IMR-90 (cell line): ENCODE measurements at regions not wholly inside any gene's neighbourhood (a gene's known extent, or its start where the extent isn't known, plus 50 kb on each side); places are given as distances from the start of the nearest gene placed in this dataset.

ENCODE experiments used
- ATAC-seq: fragments of 200-7000 bp; cut with Tn5 transposase; 2 replicates; pipeline ENCODE4 v1.9.1; 2020; ENCODE audit warnings: low read depth, mild to moderate bottlenecking, moderate library complexity
- BruUV-seq: library from RNA; stranded (reverse); fragments of 400-500 nt; replicated peaks from 2 replicates; lab custom pipeline; 2021; lab: Mats Ljungman, UMichigan
- CTCF ChIA-PET: fragments of 300-600 bp; formaldehyde crosslinking; extraction: SDS; loops from one replicate; lab custom pipeline; 2021; ENCODE audit warnings: antibody characterized with exemption; lab: Yijun Ruan, JAX
- POLR2A ChIA-PET: fragments of 300-600 bp; sonication (Branson Sonifier 250); formaldehyde crosslinking; loops from one replicate; lab custom pipeline; 2022; ENCODE audit warnings: antibody characterized with exemption; ENCODE audit not compliant: unreplicated experiment; lab: Charles Lee
- DNase-seq: peaks from one replicate; pipeline ENCODE4 v3.0.0; 2013
- H2AFZ ChIP-seq: replicated peaks from 2 replicates; pipeline ENCODE3; 2013; ENCODE audit warnings: low read length, mild to moderate bottlenecking; ENCODE audit not compliant: poor library complexity
- H2AK5ac ChIP-seq: 2 replicates; pipeline ENCODE4 v1.6.1; 2013; ENCODE audit warnings: low read depth, low read length, inconsistent platforms
- H2AK9ac ChIP-seq: replicated peaks from 2 replicates; pipeline ENCODE3; 2013; ENCODE audit warnings: mild to moderate bottlenecking, low read depth, low read length, moderate library complexity; ENCODE audit not compliant: poor library complexity
- H2BK120ac ChIP-seq: 2 replicates; pipeline ENCODE4 v1.6.1; 2013; ENCODE audit warnings: low read depth, low read length, inconsistent platforms
- H2BK15ac ChIP-seq: 3 replicates; pipeline ENCODE4 v1.6.1; 2013; ENCODE audit warnings: low read depth, low read length, inconsistent platforms
- H2BK20ac ChIP-seq: 2 replicates; pipeline ENCODE4 v1.6.1; 2013; ENCODE audit warnings: low read depth, mild to moderate bottlenecking, inconsistent platforms, low read length, moderate library complexity
- H2BK5ac ChIP-seq: 2 replicates; pipeline ENCODE4 v1.6.1; 2013; ENCODE audit warnings: mild to moderate bottlenecking, low read depth, low read length, inconsistent platforms; ENCODE audit not compliant: poor library complexity, severe bottlenecking
- H3K14ac ChIP-seq: replicated peaks from 2 replicates; pipeline ENCODE4 v1.6.1; 2013; ENCODE audit warnings: low read depth, low read length, inconsistent platforms
- H3K18ac ChIP-seq: 2 replicates; pipeline ENCODE4 v1.6.1; 2013; ENCODE audit warnings: low read depth, low read length, control low read depth
- H3K23ac ChIP-seq: 2 replicates; pipeline ENCODE4 v1.6.1; 2013; ENCODE audit warnings: low read depth, low read length, inconsistent platforms
- H3K27ac ChIP-seq: 2 replicates; pipeline ENCODE4 v1.5.1; 2013; ENCODE audit warnings: mild to moderate bottlenecking, control low read depth, low read length; ENCODE audit not compliant: insufficient read depth
- H3K27me3 ChIP-seq: 2 replicates; pipeline ENCODE4 v1.6.1; 2013; ENCODE audit warnings: low read length; ENCODE audit not compliant: control insufficient read depth, insufficient read depth
- H3K36me3 ChIP-seq: 2 replicates; pipeline ENCODE4 v1.6.1; 2013; ENCODE audit warnings: low read length, mixed read lengths; ENCODE audit not compliant: control insufficient read depth, insufficient read depth
- H3K4ac ChIP-seq: 2 replicates; pipeline ENCODE4 v1.6.1; 2013; ENCODE audit warnings: low read depth, low read length, inconsistent platforms
- H3K4me1 ChIP-seq: 2 replicates; pipeline ENCODE4 v1.6.1; 2013; ENCODE audit warnings: low read length, mixed read lengths; ENCODE audit not compliant: control insufficient read depth, insufficient read depth
- H3K4me2 ChIP-seq: 2 replicates; pipeline ENCODE4 v1.6.1; 2013; ENCODE audit warnings: low read depth, mild to moderate bottlenecking, control low read depth, low read length, moderate library complexity
- H3K4me3 ChIP-seq: 2 replicates; pipeline ENCODE4 v1.5.1; 2013; ENCODE audit warnings: low read depth, mild to moderate bottlenecking, control low read depth, low read length, moderate library complexity; ENCODE audit not compliant: insufficient read depth
- H3K56ac ChIP-seq: 2 replicates; pipeline ENCODE4 v1.6.1; 2013; ENCODE audit warnings: low read length, inconsistent platforms; ENCODE audit not compliant: insufficient read depth; ENCODE audit errors: extremely low read depth
- H3K79me1 ChIP-seq, 2 experiments: 2 replicates each; pipeline ENCODE4 v1.6.1; 2013; ENCODE audit warnings: low read length in 2 of 2, inconsistent platforms in 1 of 2, low read depth in 1 of 2
- H3K9ac ChIP-seq: 2 replicates; pipeline ENCODE4 v1.6.1; 2013; ENCODE audit warnings: low read depth, low read length, control low read depth
- H3K9me1 ChIP-seq: 2 replicates; pipeline ENCODE4 v1.6.1; 2013; ENCODE audit warnings: low read length, inconsistent platforms; ENCODE audit not compliant: insufficient read depth
- H3K9me3 ChIP-seq: 2 replicates; pipeline ENCODE4 v1.6.1; 2013; ENCODE audit warnings: low read length; ENCODE audit not compliant: control insufficient read depth, insufficient read depth
- H4K20me1 ChIP-seq: 2 replicates; pipeline ENCODE4 v1.6.1; 2013; ENCODE audit warnings: low read length, inconsistent platforms; ENCODE audit not compliant: insufficient read depth
- H4K5ac ChIP-seq: 2 replicates; pipeline ENCODE4 v1.6.1; 2013; ENCODE audit warnings: mild to moderate bottlenecking, low read depth, low read length, control low read depth
- H4K8ac ChIP-seq, 2 experiments: 2 replicates each; pipeline ENCODE4 v1.6.1; 2013; ENCODE audit warnings: low read depth in 2 of 2, low read length in 2 of 2, control low read depth in 1 of 2, inconsistent platforms in 1 of 2
- H4K91ac ChIP-seq: 2 replicates; pipeline ENCODE4 v1.6.1; 2013; ENCODE audit warnings: low read depth, low read length, inconsistent platforms; ENCODE audit not compliant: insufficient read depth
- BHLHE40 ChIP-seq: fragments of 150-350 bp; IDR thresholded peaks from 2 replicates; pipeline ENCODE4 v1.6.1; 2016; ENCODE audit warnings: mild to moderate bottlenecking, low read depth, low read length
- FOS ChIP-seq: fragments of 150-350 bp; IDR thresholded peaks from 2 replicates; pipeline ENCODE4 v1.6.1; 2016; ENCODE audit warnings: low read depth, low read length
- MAFK ChIP-seq: IDR thresholded peaks from 2 replicates; pipeline ENCODE4 v1.6.1; 2012; ENCODE audit warnings: low read depth, low read length, improper control_type of control experiment
- MAZ ChIP-seq: IDR thresholded peaks from 2 replicates; pipeline ENCODE4 v1.6.1; 2012; ENCODE audit warnings: low read depth, mild to moderate bottlenecking, low read length, improper control_type of control experiment, moderate library complexity, borderline replicate concordance
- MXI1 ChIP-seq: IDR thresholded peaks from 2 replicates; pipeline ENCODE4 v1.6.1; 2012; ENCODE audit warnings: low read depth, mild to moderate bottlenecking, low read length, moderate library complexity, borderline replicate concordance
- NFE2L2 ChIP-seq: fragments of 150-350 bp; IDR thresholded peaks from 2 replicates; pipeline ENCODE4 v1.6.1; 2016; ENCODE audit warnings: low read depth, mild to moderate bottlenecking, low read length
- RAD21 ChIP-seq: IDR thresholded peaks from 2 replicates; pipeline ENCODE4 v1.6.1; 2012; ENCODE audit warnings: low read length, improper control_type of control experiment
- RCOR1 ChIP-seq: IDR thresholded peaks from 2 replicates; pipeline ENCODE4 v1.6.1; 2012; ENCODE audit warnings: mild to moderate bottlenecking, low read length, improper control_type of control experiment; ENCODE audit not compliant: insufficient replicate concordance
- RFX5 ChIP-seq: IDR thresholded peaks from 2 replicates; pipeline ENCODE4 v1.8.0; 2012; ENCODE audit warnings: low read depth, mild to moderate bottlenecking, low read length, moderate library complexity
- SMC3 ChIP-seq: fragments of 150-350 bp; IDR thresholded peaks from 2 replicates; pipeline ENCODE4 v1.6.1; 2016; ENCODE audit warnings: low read depth, mild to moderate bottlenecking, antibody characterized with exemption, low read length, moderate library complexity
- WGBS, 2 experiments: methylation state at CpG; one replicate each; pipeline versions ENCODE4 v1.1.5 to v1.1.7; 2013; ENCODE audit warnings: missing lambda C conversion rate in 2 of 2; ENCODE audit not compliant: insufficient read length in 1 of 2; ENCODE audit errors: extremely low coverage in 2 of 2; 5-methylcytosine and 5-hydroxymethylcytosine counted together
- dilution Hi-C: fragments of 300-500 bp; cut with HindIII; formaldehyde crosslinking; loops from one replicate; pipeline ENCODE4 v1.14.3; 2018; ENCODE audit warnings: low sequenced_read_pairs; ENCODE audit not compliant: unreplicated experiment
- in situ Hi-C: fragments of 300-500 bp; cut with MboI; formaldehyde crosslinking; loops from 3 replicates; pipeline ENCODE4 v1.14.3; 2019; ENCODE audit warnings: low sequenced_read_pairs, inconsistent platforms, mixed read lengths
- intact Hi-C: fragments of 100-400 bp; cut with micrococcal nuclease; formaldehyde crosslinking; loops from 2 replicates; pipeline ENCODE4 v1.10.0; 2022
- TF ChIP-seq, protein P1 (sequence below): fragments of 150-350 bp; IDR thresholded peaks from 2 replicates; pipeline ENCODE4 v1.6.1; 2017; ENCODE audit warnings: mild to moderate bottlenecking, antibody characterized with exemption, low read length, low read depth
- TF ChIP-seq, protein P2 (sequence below): conservative IDR thresholded peaks from 2 replicates; pipeline ENCODE4 v1.5.1; 2012; ENCODE audit warnings: mild to moderate bottlenecking, low read depth, low read length, improper control_type of control experiment

DNA sequence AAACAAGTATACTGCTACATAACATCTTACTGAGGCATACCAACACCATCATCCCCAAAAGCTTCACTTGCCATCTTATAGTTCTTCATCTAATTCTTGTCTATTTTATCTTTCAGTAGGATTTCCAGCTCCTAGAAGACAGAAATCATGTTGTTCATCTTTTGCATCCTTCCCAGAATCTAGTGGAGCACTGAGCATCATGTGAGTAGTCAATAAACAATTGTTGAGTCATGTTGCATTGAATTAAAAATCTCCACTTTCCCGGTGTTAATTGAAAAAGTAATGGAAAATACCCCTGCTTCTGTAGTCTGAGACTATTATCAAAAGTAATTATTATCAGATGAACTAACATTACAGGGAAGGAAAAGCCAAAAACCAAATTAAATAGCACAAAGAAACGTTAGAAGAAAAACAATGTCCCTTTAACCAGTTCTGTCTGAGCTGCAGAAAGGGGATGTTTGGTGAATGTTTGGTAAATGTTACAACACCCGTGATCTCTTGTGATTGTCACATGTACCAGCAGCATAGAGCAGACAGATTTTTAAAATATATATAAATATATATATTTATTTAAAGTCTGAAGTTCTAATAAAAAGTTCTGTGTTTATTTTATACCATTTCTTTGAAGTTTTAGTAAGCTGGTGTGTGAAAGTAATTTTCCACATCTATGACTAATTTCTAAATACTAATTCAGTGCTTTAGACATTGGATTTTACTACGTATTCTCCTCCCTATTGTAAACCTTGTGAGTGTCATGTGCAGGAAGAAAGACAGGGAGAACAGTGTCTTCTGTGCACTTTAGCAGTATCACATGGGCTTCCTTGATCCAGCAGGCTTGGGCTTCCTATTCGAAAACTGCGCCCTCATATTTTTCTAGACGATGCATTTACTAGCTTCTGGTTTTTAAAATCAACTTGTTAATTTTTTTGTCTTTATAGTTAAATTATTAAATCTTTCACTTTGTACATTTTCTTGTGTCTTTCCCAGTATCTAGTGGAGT is 85.6 kb downstream of the RAP2B start:
- H2BK120ac ChIP-seq = peak overlapping the region; percentile 85
- ChIA-PET CTCF (interaction anchor here (1.5 kb wide), 1 partner anchor 10 kb away, joined by 4 read pairs; no protein-coding TSS in a partner anchor), POLR2A (no interaction called here)
- no peaks in the 10 kb centered on the region for H3K9me3 ChIP-seq
- peak overlapping the region; percentile 55 for H3K4me2 ChIP-seq
- H3K23ac ChIP-seq = peak overlapping the region; percentile 64; the same call in 1 of the 2 replicates
- H3K36me3 ChIP-seq = no peaks in the 10 kb centered on the region
- no peaks in the 10 kb centered on the region for H4K20me1 ChIP-seq
- H2AFZ ChIP-seq = no peak overlapping the region
- H3K4ac ChIP-seq = peak overlapping the region; percentile 10
- peak overlapping the region; percentile 40; the same call in 1 of the 3 replicates for H2BK15ac ChIP-seq
- H3K79me1 ChIP-seq = no peaks in the 10 kb centered on the region
- no peaks in the 10 kb centered on the region for H3K27me3 ChIP-seq
- peak overlapping the region; percentile 66 for H3K18ac ChIP-seq
- peak overlapping the region; percentile 84 for H3K27ac ChIP-seq
- H4K8ac ChIP-seq = peak overlapping the region in 1 of 2 experiments; percentile 55; a peak in 2 of 4 replicates
- TF ChIP-seq RAD21 (no peak), BHLHE40 (no peak), RFX5 (no peak), MAZ (no peak), MAFK (no peak), SMC3 (no peak), FOS (no peak), RCOR1 (no peak), NFE2L2 (no peak), MXI1 (no peak)
- TF ChIP-seq, protein P1, sequence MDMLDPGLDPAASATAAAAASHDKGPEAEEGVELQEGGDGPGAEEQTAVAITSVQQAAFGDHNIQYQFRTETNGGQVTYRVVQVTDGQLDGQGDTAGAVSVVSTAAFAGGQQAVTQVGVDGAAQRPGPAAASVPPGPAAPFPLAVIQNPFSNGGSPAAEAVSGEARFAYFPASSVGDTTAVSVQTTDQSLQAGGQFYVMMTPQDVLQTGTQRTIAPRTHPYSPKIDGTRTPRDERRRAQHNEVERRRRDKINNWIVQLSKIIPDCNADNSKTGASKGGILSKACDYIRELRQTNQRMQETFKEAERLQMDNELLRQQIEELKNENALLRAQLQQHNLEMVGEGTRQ = no peak
- TF ChIP-seq, protein P2, sequence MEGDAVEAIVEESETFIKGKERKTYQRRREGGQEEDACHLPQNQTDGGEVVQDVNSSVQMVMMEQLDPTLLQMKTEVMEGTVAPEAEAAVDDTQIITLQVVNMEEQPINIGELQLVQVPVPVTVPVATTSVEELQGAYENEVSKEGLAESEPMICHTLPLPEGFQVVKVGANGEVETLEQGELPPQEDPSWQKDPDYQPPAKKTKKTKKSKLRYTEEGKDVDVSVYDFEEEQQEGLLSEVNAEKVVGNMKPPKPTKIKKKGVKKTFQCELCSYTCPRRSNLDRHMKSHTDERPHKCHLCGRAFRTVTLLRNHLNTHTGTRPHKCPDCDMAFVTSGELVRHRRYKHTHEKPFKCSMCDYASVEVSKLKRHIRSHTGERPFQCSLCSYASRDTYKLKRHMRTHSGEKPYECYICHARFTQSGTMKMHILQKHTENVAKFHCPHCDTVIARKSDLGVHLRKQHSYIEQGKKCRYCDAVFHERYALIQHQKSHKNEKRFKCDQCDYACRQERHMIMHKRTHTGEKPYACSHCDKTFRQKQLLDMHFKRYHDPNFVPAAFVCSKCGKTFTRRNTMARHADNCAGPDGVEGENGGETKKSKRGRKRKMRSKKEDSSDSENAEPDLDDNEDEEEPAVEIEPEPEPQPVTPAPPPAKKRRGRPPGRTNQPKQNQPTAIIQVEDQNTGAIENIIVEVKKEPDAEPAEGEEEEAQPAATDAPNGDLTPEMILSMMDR = no peak
- intact Hi-C loops = loop anchor here (2.0 to 5.0 kb wide), 3 partner anchors 35 to 205 kb away; partner anchors contain the start of gene RAP2B
- no CpG with 5 or more reads among the region's 7 CpGs for WGBS, 2 experiments
- H3K14ac ChIP-seq = peak overlapping the region; percentile 3; the same call in 1 of the 2 replicates
- no peak overlapping the region for H3K4me3 ChIP-seq
- H2AK9ac ChIP-seq = no peak overlapping the region
- ATAC-seq (peak; percentile 16), DNase-seq (no peak)
- H2BK5ac ChIP-seq = peak overlapping the region; percentile 82
- peak overlapping the region; percentile 49; the same call in 1 of the 2 replicates for H4K5ac ChIP-seq
- dilution Hi-C loops = no loop called here
- in situ Hi-C loops = no loop called here
- no TSS peak for BruUV-seq
- 0 out of 2 replicates have a peak overlapping the region, but pooled peaks have one; percentile 38 for H3K56ac ChIP-seq
- H3K9ac ChIP-seq = peak overlapping the region; percentile 41; the same call in 1 of the 2 replicates
- H2BK20ac ChIP-seq = peak overlapping the region; percentile 86
- H3K4me1 ChIP-seq = peaks cover 7% of the 10 kb centered on the region
- peak overlapping the region; percentile 45; the same call in 1 of the 2 replicates for H4K91ac ChIP-seq
- peaks cover 2% of the 10 kb centered on the region; the same call in 1 of the 2 replicates for H3K9me1 ChIP-seq
- H2AK5ac ChIP-seq = no peak overlapping the region
